ENCODE measurements at regions not wholly inside any gene's neighbourhood (a gene's known extent, or its start where the extent isn't known, plus 50 kb on each side); places are given as distances from the start of the nearest gene placed in this dataset.

DNA sequence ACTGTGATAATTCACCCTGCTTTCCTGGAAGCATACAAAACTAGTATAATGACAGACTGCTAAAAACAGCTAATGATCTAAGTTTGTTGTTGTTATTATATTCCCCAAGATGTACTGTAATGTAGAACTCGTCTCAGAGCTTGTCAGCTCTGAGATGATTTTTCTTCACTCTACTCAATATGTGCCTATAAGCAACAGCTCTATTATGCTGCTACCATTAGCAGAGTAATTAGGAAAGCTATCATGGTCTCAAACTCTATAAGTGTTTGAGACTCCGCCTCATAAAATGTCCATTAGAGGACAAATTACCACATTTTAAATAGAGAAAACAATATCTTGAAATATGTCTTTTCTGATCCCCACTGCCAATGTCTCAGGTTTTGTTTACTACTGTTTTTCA is 476.5 kb upstream of the PCDH15 start:
- Histone ChIP-seq H3K27ac (replicated peaks) (no peak overlapping the region), H3K27me3 (ENCODE audit: insufficient read depth, poor library complexity, severe bottlenecking) (no peaks in the 10 kb centered on the region), H3K4me3 (replicated peaks; ENCODE audit: insufficient read depth, low read length) (no peak overlapping the region)
- DNase-seq (ENCODE audit: low read depth in 1 of 2, low spot score in 1 of 2): no peak
- TF ChIP-seq POLR2AphosphoS5 (IDR thresholded peaks at IDR 0.05; ENCODE audit: low read depth): no peak
- no peak for TF ChIP-seq GABPA (IDR thresholded peaks at IDR 0.05; ENCODE audit: low read depth)

DNA sequence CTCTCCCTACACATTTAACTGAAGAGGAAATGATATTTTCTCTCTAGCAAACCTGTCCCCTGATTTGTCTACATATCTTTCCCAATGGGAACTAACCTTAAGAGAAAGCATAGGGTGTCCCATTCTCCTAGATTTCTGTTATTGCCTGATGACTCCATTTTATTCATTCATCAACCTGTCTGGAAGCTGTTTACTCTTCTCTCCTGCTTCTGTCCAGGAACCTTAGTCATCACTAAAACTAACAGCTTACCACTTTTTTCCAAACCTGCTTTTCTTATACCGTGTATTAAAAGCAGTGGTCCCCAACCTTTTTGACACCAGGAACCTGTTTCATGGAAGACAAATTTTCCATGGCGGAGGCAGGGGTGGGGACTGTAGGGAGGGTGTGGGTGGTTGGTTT is 473.3 kb upstream of the PCDH15 start:
- DNase-seq (ENCODE audit: low read depth in 1 of 2, low spot score in 1 of 2): no peak
- Histone ChIP-seq H3K27me3 (ENCODE audit: insufficient read depth, poor library complexity, severe bottlenecking) (no peaks in the 10 kb centered on the region), H3K27ac (replicated peaks) (no peak overlapping the region), H3K4me3 (replicated peaks; ENCODE audit: insufficient read depth, low read length) (no peak overlapping the region)
- no peak for TF ChIP-seq GABPA (IDR thresholded peaks at IDR 0.05; ENCODE audit: low read depth)
- TF ChIP-seq, protein P1, sequence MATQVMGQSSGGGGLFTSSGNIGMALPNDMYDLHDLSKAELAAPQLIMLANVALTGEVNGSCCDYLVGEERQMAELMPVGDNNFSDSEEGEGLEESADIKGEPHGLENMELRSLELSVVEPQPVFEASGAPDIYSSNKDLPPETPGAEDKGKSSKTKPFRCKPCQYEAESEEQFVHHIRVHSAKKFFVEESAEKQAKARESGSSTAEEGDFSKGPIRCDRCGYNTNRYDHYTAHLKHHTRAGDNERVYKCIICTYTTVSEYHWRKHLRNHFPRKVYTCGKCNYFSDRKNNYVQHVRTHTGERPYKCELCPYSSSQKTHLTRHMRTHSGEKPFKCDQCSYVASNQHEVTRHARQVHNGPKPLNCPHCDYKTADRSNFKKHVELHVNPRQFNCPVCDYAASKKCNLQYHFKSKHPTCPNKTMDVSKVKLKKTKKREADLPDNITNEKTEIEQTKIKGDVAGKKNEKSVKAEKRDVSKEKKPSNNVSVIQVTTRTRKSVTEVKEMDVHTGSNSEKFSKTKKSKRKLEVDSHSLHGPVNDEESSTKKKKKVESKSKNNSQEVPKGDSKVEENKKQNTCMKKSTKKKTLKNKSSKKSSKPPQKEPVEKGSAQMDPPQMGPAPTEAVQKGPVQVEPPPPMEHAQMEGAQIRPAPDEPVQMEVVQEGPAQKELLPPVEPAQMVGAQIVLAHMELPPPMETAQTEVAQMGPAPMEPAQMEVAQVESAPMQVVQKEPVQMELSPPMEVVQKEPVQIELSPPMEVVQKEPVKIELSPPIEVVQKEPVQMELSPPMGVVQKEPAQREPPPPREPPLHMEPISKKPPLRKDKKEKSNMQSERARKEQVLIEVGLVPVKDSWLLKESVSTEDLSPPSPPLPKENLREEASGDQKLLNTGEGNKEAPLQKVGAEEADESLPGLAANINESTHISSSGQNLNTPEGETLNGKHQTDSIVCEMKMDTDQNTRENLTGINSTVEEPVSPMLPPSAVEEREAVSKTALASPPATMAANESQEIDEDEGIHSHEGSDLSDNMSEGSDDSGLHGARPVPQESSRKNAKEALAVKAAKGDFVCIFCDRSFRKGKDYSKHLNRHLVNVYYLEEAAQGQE (IDR thresholded peaks at IDR 0.05; ENCODE audit: insufficient replicate concordance, low read depth): no peak
- no peak for TF ChIP-seq SPI1 (IDR thresholded peaks at IDR 0.05; ENCODE audit: borderline replicate concordance, low read depth)
- no peak for TF ChIP-seq POLR2AphosphoS5 (IDR thresholded peaks at IDR 0.05; ENCODE audit: low read depth)
- TF ChIP-seq, protein P2, sequence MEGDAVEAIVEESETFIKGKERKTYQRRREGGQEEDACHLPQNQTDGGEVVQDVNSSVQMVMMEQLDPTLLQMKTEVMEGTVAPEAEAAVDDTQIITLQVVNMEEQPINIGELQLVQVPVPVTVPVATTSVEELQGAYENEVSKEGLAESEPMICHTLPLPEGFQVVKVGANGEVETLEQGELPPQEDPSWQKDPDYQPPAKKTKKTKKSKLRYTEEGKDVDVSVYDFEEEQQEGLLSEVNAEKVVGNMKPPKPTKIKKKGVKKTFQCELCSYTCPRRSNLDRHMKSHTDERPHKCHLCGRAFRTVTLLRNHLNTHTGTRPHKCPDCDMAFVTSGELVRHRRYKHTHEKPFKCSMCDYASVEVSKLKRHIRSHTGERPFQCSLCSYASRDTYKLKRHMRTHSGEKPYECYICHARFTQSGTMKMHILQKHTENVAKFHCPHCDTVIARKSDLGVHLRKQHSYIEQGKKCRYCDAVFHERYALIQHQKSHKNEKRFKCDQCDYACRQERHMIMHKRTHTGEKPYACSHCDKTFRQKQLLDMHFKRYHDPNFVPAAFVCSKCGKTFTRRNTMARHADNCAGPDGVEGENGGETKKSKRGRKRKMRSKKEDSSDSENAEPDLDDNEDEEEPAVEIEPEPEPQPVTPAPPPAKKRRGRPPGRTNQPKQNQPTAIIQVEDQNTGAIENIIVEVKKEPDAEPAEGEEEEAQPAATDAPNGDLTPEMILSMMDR (IDR thresholded peaks at IDR 0.05; ENCODE audit: insufficient read depth, low read length): no peak

DNA sequence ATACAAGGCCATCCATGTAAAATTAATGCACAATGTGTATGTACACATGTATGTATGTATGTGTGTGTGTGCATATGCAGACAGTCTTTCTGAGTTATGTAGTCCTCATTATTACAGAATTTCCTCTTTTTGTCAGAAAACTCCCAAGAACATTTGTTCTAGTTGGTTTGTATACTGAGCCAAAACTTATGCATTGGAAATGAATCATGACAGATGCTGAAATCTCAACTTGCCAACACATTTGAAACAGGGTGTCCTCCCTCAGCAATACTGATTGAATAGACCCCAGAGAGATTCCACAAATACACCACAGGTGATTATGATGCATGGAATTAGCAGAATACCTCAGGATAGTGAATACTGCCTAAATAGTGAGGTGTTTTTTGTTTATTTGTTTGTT is 472.9 kb upstream of the PCDH15 start:
- no peak for TF ChIP-seq POLR2AphosphoS5 (IDR thresholded peaks at IDR 0.05; ENCODE audit: low read depth)
- TF ChIP-seq, protein P1 (IDR thresholded peaks at IDR 0.05; ENCODE audit: insufficient replicate concordance, low read depth): no peak
- TF ChIP-seq SPI1 (IDR thresholded peaks at IDR 0.05; ENCODE audit: borderline replicate concordance, low read depth): no peak
- TF ChIP-seq, protein P2 (IDR thresholded peaks at IDR 0.05; ENCODE audit: insufficient read depth, low read length): no peak
- H3K27me3 ChIP-seq (ENCODE audit: insufficient read depth, poor library complexity, severe bottlenecking): no peaks in the 10 kb centered on the region
- H3K4me3 ChIP-seq (replicated peaks; ENCODE audit: insufficient read depth, low read length): no peak overlapping the region
- H3K27ac ChIP-seq (replicated peaks): no peak overlapping the region
- DNase-seq (ENCODE audit: low read depth in 1 of 2, low spot score in 1 of 2): no peak

DNA sequence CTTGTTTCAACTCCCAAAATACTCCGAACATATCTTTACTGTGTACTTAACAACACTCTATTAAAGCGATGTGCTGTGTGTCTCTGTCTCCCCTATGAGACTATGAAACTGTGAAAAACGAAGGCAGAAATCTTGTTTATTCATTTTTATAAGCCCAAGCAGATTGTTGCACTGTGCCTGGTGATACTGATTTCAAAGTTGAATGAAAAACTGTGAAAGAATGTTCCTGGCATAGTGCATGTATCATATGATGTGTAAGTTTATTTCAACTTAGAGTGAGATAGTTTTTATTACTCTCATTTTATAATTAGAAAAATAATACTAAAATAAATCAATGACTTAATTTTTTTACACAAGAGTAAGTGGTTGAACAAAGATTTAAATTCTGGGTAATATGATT is 471.9 kb upstream of the PCDH15 start:
- H3K27me3 ChIP-seq (ENCODE audit: insufficient read depth, poor library complexity, severe bottlenecking): no peaks in the 10 kb centered on the region
- no peak overlapping the region for H3K27ac ChIP-seq (replicated peaks)
- TF ChIP-seq POLR2AphosphoS5 (IDR thresholded peaks at IDR 0.05; ENCODE audit: low read depth) (no peak), GABPA (IDR thresholded peaks at IDR 0.05; ENCODE audit: low read depth) (no peak)
- DNase-seq (ENCODE audit: low read depth in 1 of 2, low spot score in 1 of 2): no peak
- H3K4me3 ChIP-seq (replicated peaks; ENCODE audit: insufficient read depth, low read length): no peak overlapping the region

DNA sequence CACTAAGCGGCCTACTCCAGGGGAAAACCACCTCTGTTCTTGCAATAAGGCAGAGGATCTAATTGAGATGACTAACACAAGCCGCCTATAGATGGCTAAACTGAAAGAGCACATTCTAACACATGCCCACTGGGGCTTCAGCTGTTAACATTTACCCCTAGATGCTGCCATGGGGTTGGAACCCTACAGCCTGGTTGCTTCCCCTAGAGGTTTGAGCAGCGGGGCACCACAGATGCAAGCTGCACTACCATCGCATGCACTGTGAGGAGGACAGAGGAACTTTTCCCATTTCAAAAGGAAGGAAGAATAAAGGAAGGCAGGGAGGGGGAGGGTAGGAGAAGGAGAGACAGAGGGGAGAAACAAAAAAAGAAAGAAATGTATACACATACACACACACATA is 465.8 kb upstream of the PCDH15 start:
- Histone ChIP-seq H3K4me3 (replicated peaks; ENCODE audit: insufficient read depth, low read length) (no peak overlapping the region), H3K27me3 (ENCODE audit: insufficient read depth, poor library complexity, severe bottlenecking) (no peaks in the 10 kb centered on the region), H3K27ac (replicated peaks) (no peak overlapping the region)
- TF ChIP-seq, protein P1 (IDR thresholded peaks at IDR 0.05; ENCODE audit: insufficient replicate concordance, low read depth): no peak
- TF ChIP-seq, protein P2 (IDR thresholded peaks at IDR 0.05; ENCODE audit: insufficient read depth, low read length): no peak
- DNase-seq (ENCODE audit: low read depth in 1 of 2, low spot score in 1 of 2): no peak

Data from HL-60 (cell line).